Spleen (tissue), 11 donors: ENCODE measurements at regions not wholly inside any gene's neighbourhood (a gene's known extent, or its start where the extent isn't known, plus 50 kb on each side); places are given as distances from the start of the nearest gene placed in this dataset.

ENCODE experiments used
- DNase-seq: peaks from one replicate; pipeline ENCODE4 v3.0.0-alpha.2; 2020
- H3K27ac ChIP-seq, 8 donors: fragments of 200-600 bp; sonication (generic) in 7 of 8; 1 replicate in 4 of 8; 2 replicates in 4 of 8; pipeline versions ENCODE4 v1.5.0 to v1.8.0; 2016 to 2021; ENCODE audit warnings: inconsistent platforms in 4 of 8, mild to moderate bottlenecking in 4 of 8, moderate library complexity in 1 of 8
- H3K27me3 ChIP-seq, 7 donors: fragments of 200-600 bp; sonication (generic) in 6 of 7; replicated peaks in 1 of 7; 1 replicate in 4 of 7; 2 replicates in 3 of 7; pipeline versions ENCODE4 v1.5.0 to v1.8.0; 2016 to 2021; ENCODE audit warnings: inconsistent platforms in 3 of 7, mild to moderate bottlenecking in 1 of 7
- H3K36me3 ChIP-seq, 6 donors: fragments of 200-600 bp; sonication (generic) in 5 of 6; 1 replicate in 4 of 6; 2 replicates in 2 of 6; pipeline versions ENCODE4 v1.5.0 to v1.8.0; 2016 to 2021; ENCODE audit warnings: inconsistent platforms in 2 of 6
- H3K4me1 ChIP-seq, 6 donors: fragments of 200-600 bp; sonication (generic) in 5 of 6; 1 replicate in 3 of 6; 2 replicates in 3 of 6; pipeline versions ENCODE4 v1.5.0 to v1.8.0; 2016 to 2021; ENCODE audit warnings: inconsistent platforms in 3 of 6
- H3K4me3 ChIP-seq, 8 donors: fragments of 200-600 bp; sonication (generic) in 7 of 8; 1 replicate in 4 of 8; 2 replicates in 4 of 8; pipeline versions ENCODE4 v1.5.0 to v1.8.0; 2016 to 2021; ENCODE audit warnings: inconsistent platforms in 4 of 8, mild to moderate bottlenecking in 4 of 8, moderate library complexity in 2 of 8
- H3K9me3 ChIP-seq, 8 donors: fragments of 200-600 bp; sonication (generic) in 7 of 8; 1 replicate in 4 of 8; 2 replicates in 4 of 8; pipeline versions ENCODE4 v1.5.0 to v1.8.0; 2016 to 2021; ENCODE audit warnings: inconsistent platforms in 4 of 8
- POLR2A ChIP-seq, 3 donors: fragments of 450-650 bp; IDR thresholded peaks; one replicate each; pipeline ENCODE4 v1.5.1; 2017; ENCODE audit warnings: antibody characterized with exemption in 3 of 3, mild to moderate bottlenecking in 1 of 3
- POLR2AphosphoS5 ChIP-seq, 3 donors: sonication (generic); formaldehyde crosslinking; IDR thresholded peaks; one replicate each; pipeline ENCODE4 v1.5.1; 2017; ENCODE audit warnings: antibody characterized with exemption in 3 of 3
- WGBS, 5 donors: extraction: QIAGEN DNeasy Blood & Tissue Kit in 3 of 5; methylation state at CpG; one replicate each; pipeline versions ENCODE4 v1.1.5 to v1.1.7; 2013 to 2018; 5-methylcytosine and 5-hydroxymethylcytosine counted together
- intact Hi-C: fragments of 100-400 bp; cut with DNase I; formaldehyde crosslinking; loops from one replicate; pipeline ENCODE4 v1.15.0; 2023; ENCODE audit warnings: low total_unique reads
- TF ChIP-seq, protein P1 (sequence below), 11 experiments: fragments of 200-600 bp in 7 of 11; fragments of 450-650 bp in 4 of 11; sonication (generic) in 4 of 11; IDR thresholded peaks in 8 of 11; conservative IDR thresholded peaks in 3 of 11; 1 replicate in 7 of 11; 2 replicates in 4 of 11; pipeline versions ENCODE4 v1.4.0 to v1.8.0; 2016 to 2021; ENCODE audit warnings: antibody characterized with exemption in 11 of 11, inconsistent platforms in 4 of 11, mild to moderate bottlenecking in 1 of 11
- donor health status: healthy with polysubstance abuse.
- donor health status: DM: no; HTN: no; CAD: no; lungs with moderate emphysema.
- donor health status: DM: no; HTN: no; CAD: no.
- donor health status: Bipolar disorder and iron deficiency.
- donor health status: healthy.
- donor health status: DM: no; HTN: no; CAD: no.
- donor health status: DM: yes; HTN: yes; CAD: no.

DNA sequence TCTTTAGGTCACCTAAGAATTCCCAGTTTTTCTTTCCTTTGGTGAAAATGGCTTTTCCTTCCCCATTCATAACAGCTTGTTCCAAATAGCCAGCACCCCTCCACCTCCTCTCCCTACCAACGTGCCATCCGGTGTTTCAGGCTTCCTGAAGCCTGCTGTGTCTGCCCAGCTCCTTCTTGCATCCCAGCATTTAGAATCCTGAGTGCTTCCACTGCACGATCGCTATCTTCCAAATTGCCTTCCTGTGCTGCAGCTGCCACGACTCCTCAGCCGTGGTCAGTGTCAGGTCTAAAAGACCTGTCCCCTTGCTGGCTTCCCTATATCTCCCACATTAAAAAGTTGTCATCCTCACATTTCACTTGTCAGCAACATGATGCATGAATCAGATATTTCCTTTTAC lies 550.3 kb upstream of the JARID2 start:
- H3K27ac ChIP-seq, result no peak overlapping the region
- no peaks in the 10 kb centered on the region for H3K4me1 ChIP-seq
- H3K4me3 ChIP-seq, result no peak overlapping the region
- 64 to 85% (median 74%) methylated on average over 6 of the region's 6 CpGs for WGBS, 5 donors
- TF ChIP-seq, protein P1, sequence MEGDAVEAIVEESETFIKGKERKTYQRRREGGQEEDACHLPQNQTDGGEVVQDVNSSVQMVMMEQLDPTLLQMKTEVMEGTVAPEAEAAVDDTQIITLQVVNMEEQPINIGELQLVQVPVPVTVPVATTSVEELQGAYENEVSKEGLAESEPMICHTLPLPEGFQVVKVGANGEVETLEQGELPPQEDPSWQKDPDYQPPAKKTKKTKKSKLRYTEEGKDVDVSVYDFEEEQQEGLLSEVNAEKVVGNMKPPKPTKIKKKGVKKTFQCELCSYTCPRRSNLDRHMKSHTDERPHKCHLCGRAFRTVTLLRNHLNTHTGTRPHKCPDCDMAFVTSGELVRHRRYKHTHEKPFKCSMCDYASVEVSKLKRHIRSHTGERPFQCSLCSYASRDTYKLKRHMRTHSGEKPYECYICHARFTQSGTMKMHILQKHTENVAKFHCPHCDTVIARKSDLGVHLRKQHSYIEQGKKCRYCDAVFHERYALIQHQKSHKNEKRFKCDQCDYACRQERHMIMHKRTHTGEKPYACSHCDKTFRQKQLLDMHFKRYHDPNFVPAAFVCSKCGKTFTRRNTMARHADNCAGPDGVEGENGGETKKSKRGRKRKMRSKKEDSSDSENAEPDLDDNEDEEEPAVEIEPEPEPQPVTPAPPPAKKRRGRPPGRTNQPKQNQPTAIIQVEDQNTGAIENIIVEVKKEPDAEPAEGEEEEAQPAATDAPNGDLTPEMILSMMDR (IDR thresholded peaks at IDR 0.05 in 8 of 11, conservative IDR thresholded peaks at IDR 0.05 in 3 of 11), result no peak
- TF ChIP-seq POLR2A (IDR thresholded peaks at IDR 0.05) (no peak), POLR2AphosphoS5 (IDR thresholded peaks at IDR 0.05) (no peak)
- peaks cover 0 to 10% (median 3%) of the 10 kb centered on the region in 8 donors for H3K9me3 ChIP-seq
- no peak for DNase-seq
- intact Hi-C loops, result no loop called here
- H3K36me3 ChIP-seq, result no peaks in the 10 kb centered on the region
- H3K27me3 ChIP-seq, result no peaks in the 10 kb centered on the region

DNA sequence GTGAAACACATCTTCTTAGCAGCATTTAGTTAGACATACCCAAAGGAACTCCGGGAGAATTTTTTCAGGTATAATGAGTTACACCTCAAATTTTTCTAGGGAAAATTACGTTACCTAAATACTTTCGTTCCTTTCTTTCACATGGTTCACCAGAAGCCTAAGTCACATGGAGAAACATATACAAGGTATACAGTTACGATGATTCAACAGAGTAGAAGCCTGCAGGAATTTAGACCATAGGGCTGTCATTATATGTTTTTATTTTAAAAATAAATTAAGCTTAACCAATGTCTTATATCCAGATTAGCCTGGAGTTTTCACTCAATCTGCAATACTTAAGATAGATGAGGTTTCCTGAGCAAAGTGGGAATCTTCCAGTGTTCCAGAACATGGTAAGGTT lies 549.5 kb upstream of the JARID2 start:
- TF ChIP-seq, protein P1 (IDR thresholded peaks at IDR 0.05 in 8 of 11, conservative IDR thresholded peaks at IDR 0.05 in 3 of 11), result no peak
- TF ChIP-seq POLR2AphosphoS5 (IDR thresholded peaks at IDR 0.05), result no peak
- TF ChIP-seq POLR2A (IDR thresholded peaks at IDR 0.05), result no peak
- H3K9me3 ChIP-seq, result peaks cover 0 to 10% (median 3%) of the 10 kb centered on the region in 8 donors
- no peak overlapping the region for H3K27ac ChIP-seq
- H3K4me1 ChIP-seq, result peaks cover 0 to 8% (median 0%) of the 10 kb centered on the region in 6 donors
- H3K4me3 ChIP-seq, result no peak overlapping the region
- intact Hi-C loops, result no loop called here
- no peaks in the 10 kb centered on the region for H3K36me3 ChIP-seq
- H3K27me3 ChIP-seq, result no peaks in the 10 kb centered on the region
- WGBS, 5 donors, result 93 to 98% (median 96%) methylated on average over 4 of the region's 4 CpGs
- DNase-seq, result no peak

DNA sequence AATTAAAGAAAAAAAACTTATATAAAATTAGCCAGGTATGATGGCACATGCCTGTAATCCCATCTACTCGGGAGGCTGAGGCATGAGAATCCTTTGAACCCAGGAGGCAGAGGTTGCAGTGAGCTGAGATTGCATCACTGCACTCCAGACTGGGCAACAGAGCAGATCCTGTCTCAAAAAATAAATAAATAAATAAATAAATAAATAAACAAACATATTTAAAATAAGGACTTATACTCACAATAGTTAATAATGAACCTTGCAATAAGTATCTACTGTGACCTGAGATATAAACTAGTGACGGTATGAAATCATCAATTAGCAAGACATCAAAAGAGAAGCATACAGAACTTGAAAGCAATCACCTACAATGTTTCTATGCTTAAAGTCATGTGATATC lies 548.4 kb upstream of the JARID2 start:
- peaks cover 0 to 10% (median 3%) of the 10 kb centered on the region in 8 donors for H3K9me3 ChIP-seq
- peaks cover 0 to 18% (median 2%) of the 10 kb centered on the region in 6 donors for H3K4me1 ChIP-seq
- WGBS, 5 donors, result 84 to 95% (median 91%) methylated on average over 2 of the region's 2 CpGs
- intact Hi-C loops, result no loop called here
- no peaks in the 10 kb centered on the region for H3K36me3 ChIP-seq
- TF ChIP-seq POLR2A (IDR thresholded peaks at IDR 0.05) (no peak), POLR2AphosphoS5 (IDR thresholded peaks at IDR 0.05) (no peak)
- TF ChIP-seq, protein P1 (IDR thresholded peaks at IDR 0.05 in 8 of 11, conservative IDR thresholded peaks at IDR 0.05 in 3 of 11), result no peak
- no peak overlapping the region for H3K4me3 ChIP-seq
- no peaks in the 10 kb centered on the region for H3K27me3 ChIP-seq
- no peak for DNase-seq
- H3K27ac ChIP-seq, result no peak overlapping the region

DNA sequence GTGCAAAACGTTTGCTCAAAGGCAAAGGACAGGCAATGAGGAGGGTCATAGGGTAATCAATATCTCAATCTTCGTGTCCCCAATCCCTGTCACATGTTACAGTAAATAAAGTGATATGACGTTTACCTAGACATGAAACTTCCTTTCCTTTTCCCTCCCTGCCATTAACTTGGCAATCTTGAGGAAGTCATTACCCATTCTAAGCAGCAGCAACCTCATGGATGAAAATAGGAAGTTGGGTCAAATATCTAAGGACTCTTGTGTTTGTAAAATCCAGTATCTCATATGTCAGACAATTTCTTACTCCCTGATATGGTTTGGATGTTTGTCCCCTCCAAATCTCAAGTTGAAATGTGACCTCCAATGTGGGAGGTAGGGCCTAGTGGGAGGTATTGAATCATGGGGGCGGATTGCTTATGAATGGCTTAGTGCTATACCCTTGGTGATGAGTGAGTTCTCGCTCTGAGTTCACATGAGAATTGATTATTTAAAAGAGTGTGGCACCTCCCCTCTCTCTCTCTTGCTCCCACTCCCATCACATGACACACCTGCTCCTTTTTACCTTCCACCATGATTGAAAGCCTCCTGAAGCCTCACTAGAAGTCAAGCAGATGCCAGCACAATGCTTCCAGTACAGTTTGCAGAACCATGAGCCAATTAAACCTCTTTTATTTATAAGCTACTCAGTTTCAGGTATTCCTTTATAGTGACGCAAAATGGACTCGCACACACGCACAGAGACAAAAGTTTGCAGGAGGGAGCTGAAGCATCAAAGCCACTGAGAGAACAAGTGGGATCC lies 545.9 kb upstream of the JARID2 start:
- DNase-seq, result no peak
- Histone ChIP-seq H3K27ac (peak overlapping the region in 2 of 8 donors; percentile 53 to 71), H3K4me1 (peaks cover 0 to 21% (median 2%) of the 10 kb centered on the region in 6 donors), H3K27me3 (no peaks in the 10 kb centered on the region), H3K4me3 (no peak overlapping the region), H3K9me3 (peaks cover 0 to 10% (median 3%) of the 10 kb centered on the region in 8 donors), H3K36me3 (no peaks in the 10 kb centered on the region)
- intact Hi-C loops, result no loop called here
- TF ChIP-seq POLR2AphosphoS5 (IDR thresholded peaks at IDR 0.05) (no peak), POLR2A (IDR thresholded peaks at IDR 0.05) (no peak)
- TF ChIP-seq, protein P1 (IDR thresholded peaks at IDR 0.05 in 8 of 11, conservative IDR thresholded peaks at IDR 0.05 in 3 of 11), result no peak
- WGBS, 5 donors, result 75 to 89% (median 82%) methylated on average over 8 of the region's 8 CpGs
